ENCODE measurements at regions not wholly inside any gene's neighbourhood (a gene's known extent, or its start where the extent isn't known, plus 50 kb on each side); places are given as distances from the start of the nearest gene placed in this dataset.
"Not testable (repeated sequence)": the region's sequence is repeated elsewhere in the genome, so short reads cannot be mapped to it uniquely, and the experiment has no call there.

DNA sequence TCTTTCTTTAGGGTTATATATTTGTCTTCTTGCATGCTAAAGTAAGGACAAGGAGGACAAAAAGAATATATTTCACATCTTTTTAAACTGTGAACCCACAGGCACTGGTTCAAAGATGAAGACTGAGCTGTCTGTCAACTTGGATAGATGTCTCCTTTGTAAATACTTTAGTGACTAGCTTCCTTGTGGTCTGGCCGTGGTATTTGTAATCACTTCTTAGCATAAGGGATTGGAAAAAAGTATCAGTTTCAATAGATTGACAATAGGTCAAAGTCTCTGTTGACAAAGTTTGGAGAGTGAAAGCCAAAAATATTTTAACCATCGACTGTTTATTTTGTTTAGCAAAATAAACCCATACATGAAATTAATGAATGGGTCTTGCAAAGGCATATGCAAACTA is 91.4 kb downstream of the TMEM167A start:
- H2AFZ ChIP-seq (ENCODE audit: low read length): no peak overlapping the region
- H3K79me2 ChIP-seq (ENCODE audit: insufficient read depth, low read depth, low read length): no peaks in the 10 kb centered on the region
- BruUV-seq (replicated peaks): no TSS peak
- H3K9me3 ChIP-seq (ENCODE audit: low read length): no peaks in the 10 kb centered on the region
- CTCF ChIA-PET (ENCODE audit: unreplicated experiment): no interaction called here
- H3K4me2 ChIP-seq (ENCODE audit: low read length): no peak overlapping the region
- H3K36me3 ChIP-seq (ENCODE audit: insufficient read depth, low read length): no peaks in the 10 kb centered on the region
- POLR2A ChIA-PET: no interaction called here
- no peaks in the 10 kb centered on the region for H4K20me1 ChIP-seq (ENCODE audit: insufficient read depth, low read length)
- H3K4me3 ChIP-seq (ENCODE audit: low read depth, low read length, poor library complexity, severe bottlenecking): no peak overlapping the region
- H3K27ac ChIP-seq (ENCODE audit: low read depth, low read length, poor library complexity, severe bottlenecking): no peak overlapping the region
- TF ChIP-seq, protein P1, sequence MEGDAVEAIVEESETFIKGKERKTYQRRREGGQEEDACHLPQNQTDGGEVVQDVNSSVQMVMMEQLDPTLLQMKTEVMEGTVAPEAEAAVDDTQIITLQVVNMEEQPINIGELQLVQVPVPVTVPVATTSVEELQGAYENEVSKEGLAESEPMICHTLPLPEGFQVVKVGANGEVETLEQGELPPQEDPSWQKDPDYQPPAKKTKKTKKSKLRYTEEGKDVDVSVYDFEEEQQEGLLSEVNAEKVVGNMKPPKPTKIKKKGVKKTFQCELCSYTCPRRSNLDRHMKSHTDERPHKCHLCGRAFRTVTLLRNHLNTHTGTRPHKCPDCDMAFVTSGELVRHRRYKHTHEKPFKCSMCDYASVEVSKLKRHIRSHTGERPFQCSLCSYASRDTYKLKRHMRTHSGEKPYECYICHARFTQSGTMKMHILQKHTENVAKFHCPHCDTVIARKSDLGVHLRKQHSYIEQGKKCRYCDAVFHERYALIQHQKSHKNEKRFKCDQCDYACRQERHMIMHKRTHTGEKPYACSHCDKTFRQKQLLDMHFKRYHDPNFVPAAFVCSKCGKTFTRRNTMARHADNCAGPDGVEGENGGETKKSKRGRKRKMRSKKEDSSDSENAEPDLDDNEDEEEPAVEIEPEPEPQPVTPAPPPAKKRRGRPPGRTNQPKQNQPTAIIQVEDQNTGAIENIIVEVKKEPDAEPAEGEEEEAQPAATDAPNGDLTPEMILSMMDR (conservative IDR thresholded peaks at IDR 0.05; ENCODE audit: low read length): no peak
- no peak for TF ChIP-seq EZH2phosphoT487 (IDR thresholded peaks at IDR 0.05; ENCODE audit: borderline replicate concordance, low read depth, low read length)
- no peak for DNase-seq (ENCODE audit: low spot score)
- H3K9me2 ChIP-seq (ENCODE audit: insufficient read depth, low read length): no peaks in the 10 kb centered on the region
- no peaks in the 10 kb centered on the region for H3K4me1 ChIP-seq (ENCODE audit: insufficient read depth, low read length, poor library complexity, severe bottlenecking)
- intact Hi-C loops (cut with micrococcal nuclease; ENCODE audit: unreplicated experiment): no loop called here

DNA sequence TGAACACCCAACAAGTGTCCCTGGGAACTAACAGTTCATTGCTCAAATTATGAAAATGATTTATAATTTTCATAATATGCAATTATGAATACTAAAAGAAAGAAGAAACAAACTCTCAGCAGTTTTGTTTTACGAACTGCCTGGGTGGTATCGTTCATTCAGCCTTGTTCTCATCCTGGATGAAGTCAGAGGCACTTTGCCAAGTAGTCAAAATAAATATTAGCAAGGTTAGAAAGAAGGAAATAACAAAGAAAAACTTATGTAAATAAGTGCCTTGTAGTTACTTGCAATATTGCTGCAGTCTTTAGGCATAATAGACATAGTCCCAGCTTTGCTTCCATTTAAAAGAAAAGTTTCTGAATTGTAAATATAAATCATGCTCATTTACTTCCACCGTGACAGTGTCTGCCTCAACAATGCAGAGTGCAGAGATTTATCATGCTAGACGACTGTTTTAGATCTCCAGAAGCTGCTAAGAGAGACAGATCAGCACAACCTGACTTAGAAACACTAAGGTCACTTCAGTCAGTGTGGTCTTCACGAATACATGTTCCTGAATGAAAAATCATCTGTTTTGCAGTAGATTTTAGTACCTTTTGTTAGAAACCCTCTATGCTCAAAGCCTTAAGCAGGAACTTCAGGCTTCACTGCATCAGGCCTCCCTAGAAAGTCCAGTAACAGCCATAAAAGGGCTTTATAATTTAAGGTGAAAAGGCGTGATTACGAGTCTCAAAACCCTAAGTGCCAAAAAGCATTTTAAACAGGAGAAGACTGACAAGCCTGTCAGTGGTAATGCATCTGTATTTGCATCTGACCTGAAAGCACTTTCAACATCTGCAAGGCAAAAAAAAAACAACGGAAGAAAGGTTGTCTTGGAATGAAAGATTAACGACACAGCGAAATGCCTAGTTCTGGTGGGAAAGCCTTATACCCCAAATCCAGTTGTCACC is 92.1 kb downstream of the TMEM167A start:
- ChIA-PET POLR2A (no interaction called here), CTCF (ENCODE audit: unreplicated experiment) (no interaction called here)
- Histone ChIP-seq H3K79me2 (ENCODE audit: insufficient read depth, low read depth, low read length) (no peaks in the 10 kb centered on the region), H3K9me3 (ENCODE audit: low read length) (no peaks in the 10 kb centered on the region), H4K20me1 (ENCODE audit: insufficient read depth, low read length) (no peaks in the 10 kb centered on the region), H2AFZ (ENCODE audit: low read length) (no peak overlapping the region), H3K36me3 (ENCODE audit: insufficient read depth, low read length) (no peaks in the 10 kb centered on the region), H3K4me2 (ENCODE audit: low read length) (no peak overlapping the region), H3K9me2 (ENCODE audit: insufficient read depth, low read length) (no peaks in the 10 kb centered on the region), H3K4me1 (ENCODE audit: insufficient read depth, low read length, poor library complexity, severe bottlenecking) (no peaks in the 10 kb centered on the region), H3K27ac (ENCODE audit: low read depth, low read length, poor library complexity, severe bottlenecking) (no peak overlapping the region), H3K4me3 (ENCODE audit: low read depth, low read length, poor library complexity, severe bottlenecking) (no peak overlapping the region)
- intact Hi-C loops (cut with micrococcal nuclease; ENCODE audit: unreplicated experiment): no loop called here
- TF ChIP-seq, protein P1 (conservative IDR thresholded peaks at IDR 0.05; ENCODE audit: low read length): no peak
- no peak for TF ChIP-seq EZH2phosphoT487 (IDR thresholded peaks at IDR 0.05; ENCODE audit: borderline replicate concordance, low read depth, low read length)
- DNase-seq (ENCODE audit: low spot score): no peak
- BruUV-seq (replicated peaks): no TSS peak

DNA sequence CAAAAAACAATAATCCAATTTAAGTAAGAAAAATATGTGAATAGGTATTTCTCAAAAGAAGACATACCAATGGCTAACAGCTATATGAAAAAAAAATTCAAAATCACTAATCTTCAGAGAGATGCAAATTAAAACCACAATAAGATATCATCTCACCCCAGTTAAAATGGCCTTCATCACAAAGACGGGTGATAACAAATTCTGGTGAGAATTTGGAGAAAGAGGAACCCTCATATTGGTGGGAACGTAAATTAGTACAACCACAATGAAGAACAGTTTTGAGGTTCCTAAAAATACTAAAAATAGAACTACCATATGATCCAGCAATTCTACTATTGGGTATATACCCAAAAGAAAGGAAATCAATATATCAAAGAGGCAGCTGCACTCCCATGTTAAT is 94.3 kb downstream of the TMEM167A start:
- H3K4me2 ChIP-seq (ENCODE audit: low read length): no peak overlapping the region
- no peaks in the 10 kb centered on the region for H3K4me1 ChIP-seq (ENCODE audit: insufficient read depth, low read length, poor library complexity, severe bottlenecking)
- no TSS peak for BruUV-seq (replicated peaks)
- ChIA-PET POLR2A (interaction anchor here (0.6 kb wide), 1 partner anchor 921 kb away, joined by 8 read pairs; no protein-coding TSS in a partner anchor), CTCF (ENCODE audit: unreplicated experiment) (no interaction called here)
- H3K9me3 ChIP-seq (ENCODE audit: low read length): no peaks in the 10 kb centered on the region
- H3K79me2 ChIP-seq (ENCODE audit: insufficient read depth, low read depth, low read length): no peaks in the 10 kb centered on the region
- H3K4me3 ChIP-seq (ENCODE audit: low read depth, low read length, poor library complexity, severe bottlenecking): no peak overlapping the region
- no peaks in the 10 kb centered on the region for H3K9me2 ChIP-seq (ENCODE audit: insufficient read depth, low read length)
- H2AFZ ChIP-seq (ENCODE audit: low read length): no peak overlapping the region
- intact Hi-C loops (cut with micrococcal nuclease; ENCODE audit: unreplicated experiment): no loop called here
- no peak overlapping the region for H3K27ac ChIP-seq (ENCODE audit: low read depth, low read length, poor library complexity, severe bottlenecking)
- TF ChIP-seq, protein P1 (conservative IDR thresholded peaks at IDR 0.05; ENCODE audit: low read length): no peak
- TF ChIP-seq EZH2phosphoT487 (IDR thresholded peaks at IDR 0.05; ENCODE audit: borderline replicate concordance, low read depth, low read length): no peak
- no peak for DNase-seq (ENCODE audit: low spot score)
- no peaks in the 10 kb centered on the region for H4K20me1 ChIP-seq (ENCODE audit: insufficient read depth, low read length)
- no peaks in the 10 kb centered on the region for H3K36me3 ChIP-seq (ENCODE audit: insufficient read depth, low read length)

DNA sequence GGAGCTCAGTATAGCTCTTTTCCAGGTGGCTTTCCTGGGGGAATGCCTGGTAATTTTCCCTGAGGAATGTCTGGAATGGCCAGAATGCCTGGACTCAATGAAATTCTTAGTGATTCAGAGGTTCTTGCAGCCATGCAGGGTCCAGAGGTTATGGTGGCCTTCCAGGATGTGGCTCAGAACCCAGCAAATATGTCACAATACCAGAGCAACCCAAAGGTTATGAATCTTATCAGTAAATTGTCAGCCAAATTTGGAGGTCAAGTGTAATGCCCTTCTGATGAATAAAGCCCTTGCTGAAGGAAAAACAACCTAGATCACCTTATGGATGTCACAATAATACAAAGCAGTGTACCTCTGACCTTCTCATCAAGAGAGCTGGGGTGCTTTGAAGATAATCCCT is 100.3 kb downstream of the TMEM167A start:
- H3K79me2 ChIP-seq (ENCODE audit: insufficient read depth, low read depth, low read length); DNase-seq (ENCODE audit: low spot score); H3K27ac ChIP-seq (ENCODE audit: low read depth, low read length, poor library complexity, severe bottlenecking); H3K4me2 ChIP-seq (ENCODE audit: low read length); H3K9me2 ChIP-seq (ENCODE audit: insufficient read depth, low read length); H3K4me1 ChIP-seq (ENCODE audit: insufficient read depth, low read length, poor library complexity, severe bottlenecking); CTCF ChIA-PET (ENCODE audit: unreplicated experiment); H4K20me1 ChIP-seq (ENCODE audit: insufficient read depth, low read length); H2AFZ ChIP-seq (ENCODE audit: low read length); intact Hi-C loops (cut with micrococcal nuclease; ENCODE audit: unreplicated experiment); POLR2A ChIA-PET; BruUV-seq (replicated peaks); H3K4me3 ChIP-seq (ENCODE audit: low read depth, low read length, poor library complexity, severe bottlenecking); H3K9me3 ChIP-seq (ENCODE audit: low read length); H3K36me3 ChIP-seq (ENCODE audit: insufficient read depth, low read length): not testable (repeated sequence)
